Vagina (tissue), 2 donors: ENCODE measurements at regions not wholly inside any gene's neighbourhood (a gene's known extent, or its start where the extent isn't known, plus 50 kb on each side); places are given as distances from the start of the nearest gene placed in this dataset.

Experiments used
- CTCF ChIP-seq, 3 experiments: fragments of 450-650 bp in 2 of 3; fragments of 200-600 bp in 1 of 3; sonication (generic) in 1 of 3; IDR thresholded peaks; one replicate each; pipeline ENCODE4 v1.5.1; 2017 to 2019; ENCODE audit warnings: antibody characterized with exemption in 3 of 3, mild to moderate bottlenecking in 2 of 3, moderate library complexity in 2 of 3
- POLR2A ChIP-seq, 2 donors: fragments of 450-650 bp; IDR thresholded peaks; one replicate each; pipeline ENCODE4 v1.6.1; 2017; ENCODE audit warnings: antibody characterized with exemption in 2 of 2, mild to moderate bottlenecking in 2 of 2, moderate library complexity in 2 of 2
- POLR2AphosphoS5 ChIP-seq, 2 donors: sonication (generic); formaldehyde crosslinking; IDR thresholded peaks; one replicate each; pipeline ENCODE4 v1.9.0; 2017; ENCODE audit warnings: antibody characterized with exemption in 2 of 2, mild to moderate bottlenecking in 2 of 2, low read depth in 1 of 2; ENCODE audit not compliant: insufficient read depth in 1 of 2

GRCh38 chr12:107406932-107407331 is 278.7 kb upstream of the PWP1 start:
- no peak for TF ChIP-seq POLR2AphosphoS5 (IDR thresholded peaks at IDR 0.05; ENCODE audit: insufficient read depth in 1 of 2, low read depth in 1 of 2)
- no peak for TF ChIP-seq POLR2A (IDR thresholded peaks at IDR 0.05)
- no peak for TF ChIP-seq CTCF (IDR thresholded peaks at IDR 0.05)
